ENCODE measurements at regions not wholly inside any gene's neighbourhood (a gene's known extent, or its start where the extent isn't known, plus 50 kb on each side); places are given as distances from the start of the nearest gene placed in this dataset.

GRCh38 chr13:79070343-79070974 lies 335.6 kb downstream of the RBM26 start:
- no peak for TF ChIP-seq YY1 (IDR thresholded peaks at IDR 0.05; ENCODE audit: insufficient read depth, insufficient replicate concordance, low read depth, low read length)
- TF ChIP-seq, protein P1, sequence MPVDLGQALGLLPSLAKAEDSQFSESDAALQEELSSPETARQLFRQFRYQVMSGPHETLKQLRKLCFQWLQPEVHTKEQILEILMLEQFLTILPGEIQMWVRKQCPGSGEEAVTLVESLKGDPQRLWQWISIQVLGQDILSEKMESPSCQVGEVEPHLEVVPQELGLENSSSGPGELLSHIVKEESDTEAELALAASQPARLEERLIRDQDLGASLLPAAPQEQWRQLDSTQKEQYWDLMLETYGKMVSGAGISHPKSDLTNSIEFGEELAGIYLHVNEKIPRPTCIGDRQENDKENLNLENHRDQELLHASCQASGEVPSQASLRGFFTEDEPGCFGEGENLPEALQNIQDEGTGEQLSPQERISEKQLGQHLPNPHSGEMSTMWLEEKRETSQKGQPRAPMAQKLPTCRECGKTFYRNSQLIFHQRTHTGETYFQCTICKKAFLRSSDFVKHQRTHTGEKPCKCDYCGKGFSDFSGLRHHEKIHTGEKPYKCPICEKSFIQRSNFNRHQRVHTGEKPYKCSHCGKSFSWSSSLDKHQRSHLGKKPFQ (CRISPR knock-in tag; IDR thresholded peaks at IDR 0.05; ENCODE audit: insufficient replicate concordance): no peak
- no peak for TF ChIP-seq ZNF121 (CRISPR knock-in tag; IDR thresholded peaks at IDR 0.05)
- TF ChIP-seq TBL1XR1 (IDR thresholded peaks at IDR 0.05; ENCODE audit: borderline replicate concordance, low read length, partially characterized antibody): no peak
- TF ChIP-seq CREB1 (IDR thresholded peaks at IDR 0.05): no peak
- TF ChIP-seq CREB1 (CRISPR knock-in tag; IDR thresholded peaks at IDR 0.05): no peak
- TF ChIP-seq, protein P2, sequence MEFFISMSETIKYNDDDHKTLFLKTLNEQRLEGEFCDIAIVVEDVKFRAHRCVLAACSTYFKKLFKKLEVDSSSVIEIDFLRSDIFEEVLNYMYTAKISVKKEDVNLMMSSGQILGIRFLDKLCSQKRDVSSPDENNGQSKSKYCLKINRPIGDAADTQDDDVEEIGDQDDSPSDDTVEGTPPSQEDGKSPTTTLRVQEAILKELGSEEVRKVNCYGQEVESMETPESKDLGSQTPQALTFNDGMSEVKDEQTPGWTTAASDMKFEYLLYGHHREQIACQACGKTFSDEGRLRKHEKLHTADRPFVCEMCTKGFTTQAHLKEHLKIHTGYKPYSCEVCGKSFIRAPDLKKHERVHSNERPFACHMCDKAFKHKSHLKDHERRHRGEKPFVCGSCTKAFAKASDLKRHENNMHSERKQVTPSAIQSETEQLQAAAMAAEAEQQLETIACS (CRISPR knock-in tag; IDR thresholded peaks at IDR 0.05): no peak
- no peak for TF ChIP-seq NONO (IDR thresholded peaks at IDR 0.05)
- TF ChIP-seq NONO (CRISPR knock-in tag; conservative IDR thresholded peaks at IDR 0.05): no peak
- no peak for TF ChIP-seq ZNF691 (CRISPR knock-in tag; IDR thresholded peaks at IDR 0.05; ENCODE audit: borderline replicate concordance, low read depth)
- TF ChIP-seq ZNF274 (CRISPR knock-in tag; IDR thresholded peaks at IDR 0.05): no peak
- no peak for TF ChIP-seq CTCF (CRISPR knock-in tag; IDR thresholded peaks at IDR 0.05)
- no peak for TF ChIP-seq RAD51 (IDR thresholded peaks at IDR 0.05; ENCODE audit: borderline replicate concordance)
- TF ChIP-seq ZNF724P (CRISPR knock-in tag; IDR thresholded peaks at IDR 0.05; ENCODE audit: borderline replicate concordance): no peak
